CD4-positive, alpha-beta T cell treated with Interleukin-6 for 4 hours (primary cell): ENCODE measurements at regions not wholly inside any gene's neighbourhood (a gene's known extent, or its start where the extent isn't known, plus 50 kb on each side); places are given as distances from the start of the nearest gene placed in this dataset.
"Not testable (repeated sequence)": the region's sequence is repeated elsewhere in the genome, so short reads cannot be mapped to it uniquely, and the experiment has no call there.

Experiments
- DNase-seq: peaks from one replicate; pipeline ENCODE4 v3.0.0-alpha.2; 2020; ENCODE audit warnings: mixed read lengths

DNA sequence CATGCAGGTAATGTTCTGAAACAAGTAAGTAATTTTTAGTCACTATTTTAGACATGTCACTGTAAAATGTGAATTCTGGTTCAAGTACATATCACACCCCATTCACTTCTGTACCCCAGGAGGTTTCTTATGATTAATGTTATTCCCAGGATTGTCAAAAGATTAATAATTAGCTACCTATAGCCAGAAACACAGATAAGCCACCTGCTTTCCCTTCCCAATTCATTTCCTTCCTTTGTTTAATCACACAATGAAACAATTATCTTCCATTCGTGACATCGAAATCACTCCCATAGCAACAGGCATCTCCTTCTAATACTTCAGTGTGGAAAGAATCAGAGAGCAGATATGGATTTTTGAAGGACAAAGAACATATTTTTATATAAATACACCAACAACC lies 1650.3 kb upstream of the CELF4 start:
- no peak for DNase-seq

DNA sequence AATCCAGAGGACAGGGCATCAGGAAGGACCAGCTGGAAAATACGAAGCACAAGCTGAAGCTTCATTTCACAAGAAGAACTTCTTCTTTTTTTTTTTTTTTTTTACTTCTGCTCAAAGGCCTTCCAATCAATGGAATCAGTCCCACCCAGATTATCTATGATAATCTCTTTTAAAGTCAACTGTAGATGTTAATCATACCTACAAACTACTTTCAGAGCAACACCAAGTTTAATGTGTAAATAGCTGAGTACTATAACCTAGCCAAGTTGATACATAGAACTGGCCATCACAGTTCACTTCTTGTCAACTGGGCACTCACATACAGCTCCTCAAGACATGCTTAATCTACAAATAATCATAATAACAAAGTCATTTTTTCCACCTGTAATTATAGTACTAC lies 1645.9 kb upstream of the CELF4 start:
- DNase-seq: no peak

- no peak for DNase-seq
Observed at GRCh38 chr18:39209173-39209572, 1643.6 kb upstream of the CELF4 start.

GRCh38 chr18:39208729-39209128 lies 1643.1 kb upstream of the CELF4 start:
- DNase-seq: no peak

GRCh38 chr18:39208190-39208589 lies 1642.6 kb upstream of the CELF4 start:
- DNase-seq: no peak

- not testable (repeated sequence) for DNase-seq
Observed at GRCh38 chr18:39206398-39207103, 1641.0 kb upstream of the CELF4 start.

- no peak for DNase-seq
Observed at GRCh38 chr18:39205565-39206195, 1640.1 kb upstream of the CELF4 start.

DNA sequence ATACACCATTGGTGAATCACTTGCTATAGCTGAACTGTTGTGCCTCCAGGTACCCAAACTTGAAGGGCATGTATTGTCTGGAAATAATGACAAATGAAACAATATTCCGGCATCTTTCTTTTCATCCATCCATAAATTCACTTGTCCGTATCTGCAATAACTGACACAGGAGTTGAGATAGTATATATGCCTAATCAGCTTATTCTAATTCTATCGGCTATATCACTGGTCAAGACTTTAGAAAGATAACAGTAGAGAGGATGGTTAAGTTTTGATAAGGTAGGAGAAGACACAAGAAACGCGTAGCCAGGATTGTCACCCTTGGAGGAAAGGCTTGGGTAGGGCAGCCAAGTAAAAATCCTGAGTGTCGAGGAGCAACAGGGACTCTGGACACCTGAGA lies 1634.6 kb upstream of the CELF4 start:
- DNase-seq: no peak

GRCh38 chr18:39199231-39199855 lies 1633.7 kb upstream of the CELF4 start:
- DNase-seq: no peak

DNA sequence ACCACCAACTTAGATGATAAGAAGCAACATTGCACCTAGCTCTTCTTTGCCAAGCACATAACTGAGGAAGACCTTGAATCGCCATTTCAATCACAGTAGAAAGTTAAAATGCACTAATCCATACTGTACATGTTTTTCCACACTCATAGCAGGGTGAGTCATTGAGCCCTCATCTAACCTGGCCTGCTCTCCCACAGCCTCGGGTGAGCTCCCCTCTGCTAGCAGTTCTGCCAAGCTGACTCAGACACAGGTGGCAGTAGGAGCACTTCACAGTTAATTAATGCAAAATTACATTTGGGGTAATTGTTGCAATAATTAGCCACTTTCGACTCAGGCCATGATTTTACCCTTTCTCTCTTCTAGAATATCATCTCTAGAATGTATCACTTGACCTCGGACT lies 1632.8 kb upstream of the CELF4 start:
- no peak for DNase-seq

GRCh38 chr18:39191931-39192330 lies 1626.3 kb upstream of the CELF4 start:
- DNase-seq: no peak

DNA sequence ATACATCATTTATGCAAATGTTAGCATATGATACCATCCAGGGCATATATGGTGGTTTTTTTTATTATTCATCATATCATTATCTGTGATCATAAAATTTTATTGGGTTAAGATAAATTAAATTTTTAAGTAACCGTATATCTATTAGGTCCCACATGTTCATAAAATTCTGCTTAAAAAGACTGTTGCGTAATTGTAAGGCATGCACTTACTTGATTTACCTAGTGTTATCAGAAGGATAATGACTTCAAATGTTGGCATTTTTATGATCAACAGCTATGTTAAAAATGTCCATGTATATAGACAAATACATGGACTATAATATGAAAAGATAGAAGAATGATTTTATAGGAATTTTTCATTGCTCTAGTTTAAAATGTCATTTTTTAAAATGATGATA lies 1625.5 kb upstream of the CELF4 start:
- no peak for DNase-seq

GRCh38 chr18:39190508-39190907 lies 1624.9 kb upstream of the CELF4 start:
- no peak for DNase-seq

GRCh38 chr18:39188278-39188677 lies 1622.7 kb upstream of the CELF4 start:
- no peak for DNase-seq

DNA sequence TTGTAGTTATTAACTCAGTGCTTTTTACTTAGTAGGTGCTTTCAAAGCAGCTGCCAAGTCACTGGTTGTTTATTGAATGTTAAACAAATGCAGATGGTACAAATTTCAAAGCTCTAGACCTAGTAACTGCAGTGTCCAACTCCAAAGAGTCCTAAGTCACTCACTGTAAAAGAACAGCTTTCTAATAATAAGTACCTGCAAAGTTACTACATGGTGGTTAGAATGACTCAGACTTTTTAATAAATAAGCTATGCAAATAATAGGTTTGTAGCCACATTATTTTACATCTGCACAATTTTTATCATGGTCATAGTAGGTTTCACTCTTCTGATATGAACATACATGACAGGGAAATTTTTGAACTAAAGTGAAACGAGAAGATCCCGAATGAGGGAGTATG lies 1620.4 kb upstream of the CELF4 start:
- DNase-seq: no peak

DNA sequence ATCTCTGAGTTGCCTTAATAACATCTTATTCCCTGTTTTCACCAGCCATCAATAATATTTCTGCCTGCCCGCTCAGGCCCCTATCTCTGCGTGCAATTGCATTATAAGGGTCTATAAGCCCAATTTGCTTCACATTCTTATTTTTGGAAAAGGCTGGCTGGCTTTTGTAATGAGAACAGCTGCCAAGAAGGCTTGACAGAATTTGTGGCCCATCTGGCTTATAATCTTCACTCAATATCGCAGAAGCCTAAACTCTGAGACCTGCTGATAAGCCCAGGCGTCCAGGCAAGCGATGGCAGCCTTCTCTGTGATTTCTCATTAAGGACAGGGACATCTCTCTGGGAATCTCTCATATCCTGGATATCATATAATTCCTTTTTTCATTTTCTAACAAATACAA lies 1618.6 kb upstream of the CELF4 start:
- no peak for DNase-seq

- no peak for DNase-seq
Observed at GRCh38 chr18:39178166-39178565, 1612.6 kb upstream of the CELF4 start.

DNA sequence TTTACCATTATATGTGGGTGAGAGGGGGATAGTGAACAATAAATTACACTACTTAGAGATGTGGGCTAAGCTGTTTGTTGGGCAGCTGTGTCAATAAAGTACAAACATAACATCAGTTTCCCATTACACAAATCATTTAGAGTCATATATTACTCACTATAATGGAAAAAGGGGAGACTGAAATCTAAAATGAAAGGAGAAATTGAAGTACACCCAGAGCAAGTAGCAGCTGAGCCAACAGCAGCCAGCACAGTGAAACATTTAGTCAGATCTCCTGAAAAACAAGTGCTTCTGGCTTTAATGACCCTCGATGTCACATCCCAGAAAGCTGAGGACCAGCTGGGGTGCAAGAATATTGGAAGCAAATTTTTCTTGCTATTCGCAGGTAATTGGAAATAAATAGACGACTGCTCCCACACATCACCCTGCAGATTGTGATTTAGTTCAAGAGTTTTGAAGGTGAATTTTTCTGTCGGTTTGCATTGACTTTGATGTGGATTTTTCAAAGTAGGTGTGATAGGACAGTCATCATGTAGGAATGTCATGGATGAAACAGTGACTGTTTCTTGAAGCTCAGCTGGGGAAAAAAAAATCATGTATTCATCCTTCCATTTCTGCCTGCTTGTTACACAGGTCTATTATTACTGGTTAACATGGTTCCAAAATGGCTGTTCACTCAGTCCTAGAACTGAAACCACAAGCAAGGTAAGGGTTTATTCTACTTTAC lies 1607.3 kb upstream of the CELF4 start:
- DNase-seq: no peak

GRCh38 chr18:39168723-39169122 lies 1603.1 kb upstream of the CELF4 start:
- no peak for DNase-seq

DNA sequence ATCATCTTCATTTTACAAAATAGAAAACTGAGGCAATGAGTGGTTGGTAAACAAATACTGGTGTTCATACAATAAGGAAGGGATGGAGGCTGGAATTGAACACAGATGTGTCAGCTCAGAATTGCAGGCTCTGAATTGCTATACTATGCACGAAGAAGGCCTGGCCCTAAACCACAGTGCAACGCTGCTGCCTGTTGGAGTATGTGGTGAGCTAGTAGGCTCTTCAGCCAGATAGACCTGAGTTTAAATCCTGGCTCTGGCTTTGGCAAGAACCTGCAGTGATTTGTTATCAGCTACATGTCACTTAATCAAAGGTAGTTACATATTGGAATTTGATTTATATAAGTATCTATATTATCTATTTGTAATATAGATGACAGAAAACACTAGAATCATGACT lies 1602.4 kb upstream of the CELF4 start:
- DNase-seq: no peak

GRCh38 chr18:39166776-39167175 lies 1601.2 kb upstream of the CELF4 start:
- no peak for DNase-seq

GRCh38 chr18:39162013-39162827 lies 1596.6 kb upstream of the CELF4 start:
- DNase-seq: no peak
